Inflammatory macrophage treated with lipopolysaccharide for 1 hour (primary cell): ENCODE measurements at regions not wholly inside any gene's neighbourhood (a gene's known extent, or its start where the extent isn't known, plus 50 kb on each side); places are given as distances from the start of the nearest gene placed in this dataset.
A peak's percentile ranks its signal among the peaks of the same experiment; 100 is the strongest.

Experiments
- DNase-seq, 2 donors: peaks; one replicate each; pipeline ENCODE4 v3.0.0-alpha.2; 2020 to 2022

DNA sequence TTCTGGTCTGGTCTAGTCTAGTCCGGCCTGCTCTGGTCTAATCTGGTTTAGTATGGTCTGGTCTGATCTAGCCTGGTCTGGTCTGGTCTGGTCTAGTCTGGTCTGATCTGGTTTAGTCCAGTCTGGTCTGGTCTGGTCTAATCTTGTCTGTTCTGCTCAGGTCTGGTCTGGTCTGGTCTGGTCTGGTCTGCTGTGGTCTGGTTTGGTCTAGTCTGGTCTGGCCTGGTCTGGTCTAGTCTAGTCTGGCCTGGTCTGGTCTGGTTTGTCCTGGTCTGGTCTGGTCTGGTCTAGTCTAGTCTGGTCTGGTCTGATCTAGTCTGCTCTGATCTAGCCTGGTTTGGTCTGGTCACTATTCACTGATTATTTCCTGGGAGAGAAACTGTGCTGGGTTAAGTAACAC lies 84.1 kb upstream of the PRR23E start:
- no peak for DNase-seq

DNA sequence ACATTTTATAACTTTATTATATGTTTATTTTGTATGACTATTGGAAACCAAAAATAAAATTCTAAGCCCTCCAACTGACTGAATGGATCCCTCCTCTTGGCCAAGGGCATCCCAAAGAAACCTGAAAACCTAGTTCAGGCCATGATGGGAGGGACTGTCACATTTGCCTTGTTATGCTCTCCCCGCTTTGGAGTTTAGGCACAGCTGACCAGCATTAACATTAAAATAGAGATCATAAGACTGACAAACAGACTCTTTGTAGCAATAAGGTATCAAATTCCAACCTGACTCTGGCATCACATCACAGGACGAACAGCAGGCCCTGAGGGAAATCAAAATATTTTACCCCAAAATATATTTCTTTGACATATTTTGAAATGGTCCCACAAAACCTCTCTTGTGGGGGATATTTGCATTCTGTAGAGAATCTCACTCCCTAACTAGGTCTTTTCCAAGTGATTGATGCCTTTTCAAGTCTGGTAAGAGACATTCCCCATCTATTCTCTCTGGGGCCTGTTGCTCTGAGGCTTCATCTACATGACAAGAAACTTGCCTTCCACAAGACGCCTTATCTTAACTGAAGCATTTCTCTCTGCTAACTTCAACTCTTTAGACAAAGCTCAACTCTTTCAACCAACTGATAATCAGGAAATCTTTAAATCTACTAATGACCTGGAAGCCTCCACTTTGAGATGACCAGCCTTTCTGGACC lies 81.8 kb upstream of the PRR23E start:
- DNase-seq: no peak

DNA sequence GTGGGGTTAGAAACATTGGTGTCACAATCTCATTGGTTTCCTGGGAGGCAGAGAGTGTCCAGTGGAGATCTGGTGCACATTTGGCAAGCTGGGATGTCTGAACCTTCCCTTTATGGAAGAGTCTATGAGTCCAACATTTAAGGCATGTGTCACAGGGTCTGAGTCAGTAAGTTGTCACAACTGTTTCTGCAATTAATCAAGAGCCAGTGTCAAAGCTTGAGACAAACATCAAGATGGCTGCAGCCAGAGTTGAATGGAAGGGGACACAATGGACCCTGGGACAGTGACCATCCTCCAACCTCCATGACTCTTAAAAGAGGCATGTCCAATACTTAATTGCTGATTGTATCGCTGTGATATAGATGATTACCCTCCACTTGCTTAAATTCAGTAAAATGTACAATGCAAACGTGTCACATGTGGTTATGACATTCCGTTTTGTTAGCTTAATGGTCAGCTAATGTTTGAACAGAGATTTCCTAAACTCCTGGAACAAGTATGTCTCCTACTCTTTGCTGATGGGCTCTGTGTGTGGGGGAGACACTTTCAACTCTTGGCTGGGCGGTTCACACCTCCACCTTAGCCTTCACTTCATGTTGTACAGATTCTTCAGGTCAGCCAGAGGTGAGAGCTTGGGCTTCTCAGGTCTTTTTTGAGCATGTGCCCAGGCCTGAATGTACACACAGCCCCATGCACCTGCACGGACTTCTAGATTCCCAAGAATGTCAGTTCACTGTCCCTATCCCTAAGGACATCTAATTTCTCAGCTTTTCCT lies 79.9 kb upstream of the PRR23E start:
- DNase-seq: no peak

DNA sequence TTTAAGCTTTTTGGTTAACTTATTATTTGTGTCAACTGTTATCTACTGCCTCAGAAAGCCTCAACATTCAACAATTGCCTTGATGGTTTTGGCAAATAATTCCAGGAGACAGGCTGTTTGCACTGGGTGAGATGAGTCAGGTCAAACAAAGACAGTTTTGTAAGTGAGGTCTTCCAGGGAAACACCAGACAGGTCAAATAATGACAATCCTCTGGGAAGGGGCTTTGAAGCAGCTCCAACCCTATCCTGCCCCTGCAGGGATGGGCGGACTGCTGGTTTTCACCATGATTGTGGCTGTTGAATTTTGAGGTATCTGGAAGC lies 79.4 kb upstream of the PRR23E start:
- DNase-seq: no peak

DNA sequence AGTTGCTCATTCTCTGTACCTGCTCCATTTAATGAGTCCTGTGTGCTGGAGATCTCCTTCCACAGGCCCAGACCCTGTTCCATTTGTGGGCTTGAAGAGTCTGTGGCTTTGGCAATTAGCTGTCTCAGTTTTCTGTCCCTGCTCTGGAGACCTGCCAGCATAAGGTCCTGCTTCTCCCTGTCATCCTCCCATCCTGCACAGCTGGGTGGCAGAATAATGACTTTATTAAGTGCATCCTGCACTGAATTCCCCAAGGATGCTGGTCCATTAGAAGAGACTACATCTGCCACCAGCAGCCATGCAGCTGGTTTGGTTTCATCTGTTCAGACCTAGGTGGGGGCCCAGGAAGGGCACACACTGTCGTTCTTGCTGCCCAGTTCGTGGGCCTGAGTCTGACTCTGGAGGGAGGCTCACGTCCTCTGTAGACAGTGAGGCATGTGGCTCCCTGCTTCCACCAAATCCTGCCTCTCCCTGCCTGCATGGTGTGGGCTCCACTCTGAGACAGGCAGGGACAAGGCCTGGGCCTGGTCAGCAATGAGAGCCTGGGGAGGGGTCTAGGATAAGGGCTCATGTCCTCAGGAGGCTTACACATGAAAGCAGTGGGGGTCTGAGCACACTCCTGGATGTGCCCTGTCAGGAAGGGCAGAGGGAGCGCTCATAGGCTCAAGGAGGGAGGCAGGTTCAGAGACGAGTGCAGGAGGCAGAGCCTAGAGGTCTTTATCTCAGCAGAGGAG lies 78.4 kb upstream of the PRR23E start:
- DNase-seq: no peak

DNA sequence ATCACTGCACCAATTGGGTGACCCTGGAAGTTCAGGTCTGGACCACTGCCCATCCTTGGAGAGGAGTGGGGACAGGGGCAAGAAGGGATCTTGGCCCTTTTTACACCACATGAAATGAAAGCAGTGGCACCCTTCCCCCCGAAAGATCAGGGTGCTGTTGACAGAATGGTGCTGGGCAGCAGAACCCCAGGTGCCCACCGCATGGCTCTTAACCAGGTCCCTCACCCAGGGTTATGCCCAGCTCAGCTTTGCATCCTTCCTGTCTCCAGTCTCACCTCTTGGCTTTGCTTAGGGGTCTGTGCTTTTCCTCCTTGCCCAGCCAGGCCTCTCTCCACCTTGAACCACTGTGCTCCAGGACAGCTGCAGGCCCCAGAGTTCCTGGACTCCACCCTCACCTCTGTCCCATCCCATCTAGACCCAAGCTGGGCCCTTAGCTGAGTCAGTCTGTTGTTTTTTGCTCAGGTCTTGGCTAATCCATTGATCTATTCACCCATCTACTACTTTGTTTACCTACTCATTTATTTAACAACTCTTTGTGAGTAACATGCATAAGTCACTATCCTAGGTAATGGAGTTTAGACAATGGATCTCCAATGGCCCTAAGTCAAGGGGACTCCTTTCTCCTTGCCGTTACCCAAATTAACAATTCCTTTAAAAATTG lies 77.1 kb upstream of the PRR23E start:
- DNase-seq: no peak

DNA sequence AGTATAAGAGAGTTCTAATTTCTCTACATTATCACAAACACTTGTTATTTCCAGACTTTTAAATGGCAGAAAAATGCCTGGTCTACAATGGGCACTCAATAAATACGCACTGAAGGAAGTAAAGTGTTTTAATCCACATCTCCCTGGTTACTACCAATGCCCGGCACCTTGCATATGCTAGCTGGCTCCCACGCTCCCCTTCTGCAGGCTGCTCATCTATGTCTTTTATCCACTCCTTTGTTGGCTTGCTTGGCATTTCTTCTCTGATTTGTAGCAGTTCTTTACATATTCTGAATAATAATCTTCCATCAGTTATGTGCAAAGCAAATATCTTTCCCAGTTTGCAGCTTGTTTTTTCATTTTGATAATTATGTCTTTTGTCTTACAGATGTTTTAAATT lies 74.6 kb upstream of the PRR23E start:
- DNase-seq: no peak

DNA sequence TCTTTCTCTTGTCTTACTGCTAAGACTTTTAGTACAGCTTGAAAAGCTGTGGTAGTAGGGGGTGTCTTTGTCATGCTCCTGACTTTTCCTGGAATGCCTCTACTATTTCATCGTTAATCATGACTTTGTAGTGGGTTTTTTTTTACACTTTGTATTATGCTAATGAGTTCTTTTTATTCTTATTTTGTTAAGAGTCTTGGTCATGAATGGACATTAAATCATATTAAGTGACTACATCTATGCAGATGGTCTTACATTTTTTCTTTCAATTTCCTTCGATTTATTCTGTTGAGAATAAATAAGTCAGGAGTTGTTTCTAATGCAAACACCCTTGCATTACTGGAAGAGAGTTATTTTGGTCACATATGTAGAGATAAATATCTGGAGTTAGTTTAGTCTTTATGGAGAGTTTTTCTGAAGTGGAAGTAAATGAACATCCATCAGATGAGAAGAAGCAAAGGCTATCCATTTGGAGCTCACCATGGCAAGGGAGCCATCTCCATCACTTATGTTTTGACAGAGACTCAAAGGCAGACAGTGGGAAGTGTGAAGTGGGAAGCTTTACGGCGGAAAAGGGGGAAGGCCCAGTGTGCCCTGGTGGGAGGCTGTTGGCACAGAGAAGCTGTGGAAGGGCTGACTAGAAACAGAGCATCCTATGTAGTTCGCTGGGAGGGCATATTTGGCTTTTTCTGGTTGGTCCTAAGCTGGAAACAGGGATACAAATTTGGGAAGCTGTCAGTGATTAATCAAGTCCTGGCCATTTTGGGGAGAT lies 73.1 kb upstream of the PRR23E start:
- DNase-seq: no peak

DNA sequence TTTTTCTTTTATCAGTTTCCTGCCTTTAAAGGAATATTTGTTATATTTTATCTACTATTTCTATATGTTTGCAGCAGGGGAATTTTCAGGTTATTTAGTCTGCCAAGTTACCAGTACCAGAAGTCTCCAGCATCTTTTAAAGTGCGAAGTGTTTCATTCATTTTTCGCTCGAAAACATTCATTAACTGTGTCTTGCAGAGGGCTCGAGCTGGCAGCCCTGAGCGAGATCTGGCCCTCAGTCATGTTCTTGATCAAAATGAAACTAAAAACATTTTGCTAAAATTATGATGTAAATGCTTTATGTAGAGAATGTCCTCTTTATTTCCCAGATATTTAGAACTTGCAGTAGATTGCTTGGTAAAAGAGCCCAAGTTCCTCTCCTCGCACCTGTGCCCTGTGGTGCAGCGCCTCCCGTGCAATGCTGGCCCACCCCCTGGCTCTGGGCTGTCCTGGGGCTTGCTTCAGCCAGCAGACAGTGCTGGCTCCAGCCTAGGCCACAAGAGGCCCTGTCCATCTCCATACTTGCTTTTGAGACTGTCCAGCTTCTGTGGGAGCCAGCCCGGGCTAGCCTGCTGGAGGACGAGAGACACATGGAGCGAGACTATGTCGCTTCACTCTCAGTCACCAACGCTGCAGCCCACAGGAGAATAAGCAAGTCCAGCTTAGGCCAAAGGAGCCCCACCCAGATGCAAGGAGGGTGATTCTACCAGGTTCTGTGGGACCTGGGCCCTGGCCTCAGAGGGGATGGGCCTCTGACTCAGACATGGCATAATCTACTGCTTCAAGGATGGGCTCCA lies 71.9 kb upstream of the PRR23E start:
- no peak for DNase-seq

DNA sequence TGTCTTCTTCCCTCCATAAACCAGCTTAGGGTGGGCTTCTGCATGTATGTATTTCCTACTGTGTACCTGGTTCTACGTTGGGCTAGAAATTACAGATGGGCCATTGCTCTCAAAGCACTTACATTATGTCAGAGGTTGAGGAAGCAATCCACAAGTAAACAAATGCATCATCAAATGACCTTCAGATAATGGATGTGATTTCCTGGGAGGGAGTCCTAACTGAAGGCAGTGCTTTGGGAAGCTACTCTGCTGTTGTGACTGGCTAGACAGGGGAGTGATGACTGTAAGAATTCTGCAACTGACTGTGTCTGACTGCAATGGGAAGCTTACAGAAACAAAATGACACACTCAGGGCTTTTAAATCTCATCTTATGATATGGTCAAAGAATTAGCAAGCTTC lies 71.0 kb upstream of the PRR23E start:
- no peak for DNase-seq

DNA sequence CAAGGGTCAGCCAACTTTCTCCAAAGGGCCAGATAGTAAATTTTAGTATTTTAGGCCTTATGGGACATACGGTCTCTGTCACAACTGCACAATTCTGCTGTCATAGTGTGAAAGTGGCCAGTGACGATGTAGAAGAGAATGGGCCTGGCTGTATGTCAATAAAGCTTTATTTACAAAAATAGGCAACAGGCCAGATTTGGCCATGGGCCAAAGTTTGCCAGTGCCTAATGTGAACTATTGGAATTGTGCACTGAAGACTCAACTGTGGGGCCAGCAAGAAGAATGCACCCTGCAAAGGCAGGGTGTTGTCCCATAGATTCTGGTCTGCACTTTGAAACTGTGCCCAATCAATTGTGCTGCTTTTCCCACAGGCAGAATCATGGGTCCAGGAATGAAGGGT lies 69.4 kb upstream of the PRR23E start:
- no peak for DNase-seq

DNA sequence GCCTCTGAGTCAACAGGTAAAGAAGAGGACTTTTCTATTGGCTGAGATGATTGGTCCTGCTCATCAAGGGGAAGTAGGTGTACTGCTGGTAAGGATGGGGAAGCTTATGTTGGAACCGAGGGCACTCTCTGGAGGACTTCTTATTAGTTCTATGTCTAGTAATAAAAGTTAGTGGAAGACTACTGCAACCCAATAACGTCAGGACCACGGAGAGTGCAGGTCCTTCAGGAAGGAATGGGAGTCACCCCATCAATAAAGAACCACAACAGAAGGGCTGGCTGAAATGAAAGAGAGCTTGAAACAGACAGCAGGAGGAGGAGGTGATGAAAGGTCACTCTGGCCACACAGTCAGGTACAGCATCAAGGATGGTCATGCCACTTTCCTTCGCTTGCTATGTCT lies 68.8 kb upstream of the PRR23E start:
- no peak for DNase-seq

DNA sequence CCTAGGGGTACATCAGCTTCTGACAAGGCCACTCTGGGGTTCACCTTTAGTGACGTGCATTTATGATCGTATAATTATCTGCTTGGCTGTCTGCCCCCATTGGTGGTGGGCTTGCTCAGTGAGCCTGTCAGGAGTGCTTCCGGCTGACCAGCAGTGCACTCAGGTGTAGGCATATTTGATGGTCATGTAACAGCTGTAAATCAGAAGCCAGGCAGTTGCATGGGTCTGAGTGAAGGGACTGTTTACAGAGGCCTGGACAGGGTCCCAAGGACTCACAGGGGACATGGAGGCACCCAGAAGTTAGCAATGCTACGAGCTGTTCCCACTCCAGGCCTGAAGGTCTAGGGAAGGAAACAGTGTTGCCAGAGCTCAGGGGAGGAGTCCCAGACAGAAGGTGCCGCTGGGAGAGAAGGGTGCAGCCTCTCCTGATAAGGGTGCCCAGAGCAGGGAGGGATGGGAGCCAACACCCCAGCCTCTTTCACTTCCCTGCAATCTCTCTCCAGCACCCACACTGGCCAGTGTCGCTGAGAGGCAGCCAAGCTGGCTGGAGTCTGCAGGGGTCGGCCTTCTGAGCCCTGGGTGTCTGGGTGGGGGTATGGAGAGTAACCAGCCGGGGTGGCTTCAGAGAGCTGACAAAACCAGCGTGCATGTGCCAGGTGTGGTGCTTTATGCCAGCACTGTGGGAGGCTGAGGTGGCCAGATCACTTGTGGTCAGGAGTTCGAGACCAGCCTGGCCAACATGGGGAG lies 61.3 kb upstream of the PRR23E start:
- no peak for DNase-seq

DNA sequence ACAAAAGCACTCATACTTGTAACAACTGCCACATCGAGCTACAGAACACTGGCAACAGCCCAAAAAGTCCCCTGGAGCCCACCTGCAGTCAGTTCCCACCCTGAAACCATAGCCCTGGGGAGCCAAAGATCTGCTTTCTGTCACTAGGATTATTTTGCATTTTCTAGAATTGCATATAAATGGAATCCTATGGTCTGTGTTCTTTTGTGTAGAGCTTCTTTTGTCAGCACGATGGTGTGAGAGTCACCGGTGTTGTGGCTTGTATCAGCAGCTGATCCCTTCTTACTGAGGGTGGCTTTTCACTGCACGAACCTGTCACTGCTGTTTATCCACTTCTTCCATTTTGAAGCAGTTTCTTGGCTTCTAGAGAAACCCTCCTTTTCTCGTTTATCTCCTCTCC lies 60.1 kb upstream of the PRR23E start:
- no peak for DNase-seq

DNA sequence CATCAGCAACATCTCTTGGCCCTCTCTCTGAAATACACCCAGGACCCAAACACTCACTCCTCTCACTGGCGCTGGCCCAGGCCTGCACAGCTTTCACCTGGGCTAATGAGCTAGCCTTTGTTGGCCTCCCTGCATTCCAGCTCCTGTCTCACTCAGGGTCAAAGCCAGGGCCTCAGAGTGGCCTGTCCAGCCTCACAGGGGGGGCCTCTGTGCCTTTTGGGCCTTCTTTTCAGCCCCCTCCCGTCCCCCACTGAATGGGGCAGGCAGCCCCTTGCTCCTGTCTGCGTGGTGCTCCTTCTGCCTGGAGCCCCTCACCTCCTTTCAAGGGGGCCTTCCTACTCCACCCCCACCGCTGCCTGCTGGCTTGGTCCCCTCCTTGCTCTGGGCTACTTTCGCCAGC lies 59.0 kb upstream of the PRR23E start:
- DNase-seq: no peak

DNA sequence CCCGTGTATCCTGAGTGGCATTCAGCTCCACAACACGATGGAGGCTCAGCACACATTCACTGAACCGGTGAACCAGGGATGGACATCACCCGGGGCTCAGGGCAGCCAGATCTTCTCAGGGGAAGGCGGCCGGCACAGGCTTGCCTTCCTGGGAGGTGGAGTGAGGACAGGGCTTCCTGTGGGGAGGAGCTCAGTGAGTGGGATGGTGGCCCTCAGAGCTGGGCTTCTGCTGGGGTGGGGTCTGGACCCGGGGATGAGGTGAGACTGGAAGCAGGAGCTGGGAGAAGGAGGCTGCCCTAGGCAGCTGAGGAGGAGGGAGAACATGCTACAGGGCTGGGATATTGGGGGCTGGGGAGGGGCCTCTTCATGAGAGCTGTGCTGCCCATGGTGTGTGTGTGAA lies 58.5 kb upstream of the PRR23E start:
- no peak for DNase-seq

DNA sequence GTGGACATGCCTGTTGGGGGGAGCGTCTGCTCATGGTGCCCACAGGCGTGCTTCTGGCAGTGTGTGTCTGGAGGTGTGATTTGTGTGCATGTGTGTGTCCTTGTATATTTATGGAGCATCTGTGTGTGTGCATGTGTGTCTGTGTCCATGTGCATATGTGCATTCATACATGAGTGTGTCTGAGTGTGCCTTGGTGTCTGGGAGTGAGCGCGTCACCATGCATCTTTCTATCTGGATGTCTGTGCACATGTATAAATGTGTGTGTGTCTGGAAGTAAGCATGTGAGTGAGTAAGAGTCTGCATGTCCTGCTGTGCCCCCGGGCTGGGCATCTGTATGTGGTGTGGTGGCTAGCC lies 58.1 kb upstream of the PRR23E start:
- no peak for DNase-seq

DNA sequence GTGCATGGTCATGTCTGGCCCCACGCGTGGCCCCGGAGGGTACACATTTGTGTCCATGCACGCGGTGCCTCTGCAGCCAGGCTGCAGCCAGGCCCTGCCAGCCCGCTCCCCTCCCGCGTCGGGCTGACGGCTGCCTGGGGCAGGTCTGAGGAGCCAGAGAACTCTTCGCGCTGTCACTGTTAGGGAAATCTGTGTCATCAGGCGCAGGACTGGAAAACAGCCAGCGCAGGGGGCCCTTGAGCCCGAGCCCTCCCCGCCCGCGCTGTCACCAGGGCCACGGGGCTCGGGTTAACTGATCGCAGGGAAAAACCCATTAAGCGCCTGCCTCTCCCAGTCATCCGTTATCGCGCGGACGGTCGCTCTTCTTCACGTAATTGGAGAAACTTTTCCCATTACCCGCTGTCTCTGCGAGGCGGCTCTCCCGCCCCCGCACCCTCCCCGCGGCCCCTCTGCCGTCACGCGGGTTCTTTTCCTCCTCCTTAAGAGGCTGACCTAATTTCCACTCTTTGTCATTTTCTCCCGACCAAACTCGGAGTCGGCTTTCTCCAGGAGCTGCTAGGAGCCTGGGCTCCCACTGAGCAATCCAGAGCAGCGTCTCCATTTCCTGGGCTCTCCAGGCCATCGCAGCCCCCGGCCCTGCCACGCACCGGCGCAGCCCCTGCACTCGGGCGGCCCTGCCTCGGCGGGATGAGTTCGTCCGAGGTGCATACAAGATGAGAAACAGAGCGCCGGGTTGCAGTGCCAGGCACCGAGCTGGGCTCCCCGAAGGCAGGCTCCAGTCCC lies 57.5 kb upstream of the PRR23E start:
- peak; percentile 33 to 67 for DNase-seq

DNA sequence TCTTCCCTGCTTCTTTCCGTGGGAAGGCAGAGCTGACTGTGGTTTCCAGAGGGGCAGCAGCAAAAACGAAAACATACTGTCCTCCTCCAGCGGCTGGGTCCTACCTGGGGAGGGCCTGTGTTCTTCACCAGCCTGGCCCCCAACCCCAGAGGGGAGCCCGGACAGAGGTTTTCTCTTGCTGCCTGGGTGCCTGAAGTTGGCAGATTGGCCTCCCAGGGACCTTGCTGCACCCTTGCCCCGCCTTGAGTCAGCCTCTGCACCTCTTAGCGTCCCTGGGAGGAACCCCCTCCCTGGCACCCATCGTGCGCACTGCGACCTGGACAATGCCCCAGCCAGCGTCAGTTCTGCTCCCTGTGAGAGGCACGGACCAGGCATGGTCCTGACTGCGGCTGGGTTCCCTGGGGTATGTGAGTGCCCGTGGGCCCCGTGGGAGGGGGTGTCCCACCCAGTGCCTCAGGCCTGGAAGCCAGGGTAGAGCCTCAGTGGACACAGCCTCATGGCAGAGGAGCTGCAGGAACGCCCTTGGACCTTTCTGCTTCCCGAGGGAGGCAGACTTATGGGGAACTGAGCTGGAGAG lies 56.8 kb upstream of the PRR23E start:
- DNase-seq: no peak

DNA sequence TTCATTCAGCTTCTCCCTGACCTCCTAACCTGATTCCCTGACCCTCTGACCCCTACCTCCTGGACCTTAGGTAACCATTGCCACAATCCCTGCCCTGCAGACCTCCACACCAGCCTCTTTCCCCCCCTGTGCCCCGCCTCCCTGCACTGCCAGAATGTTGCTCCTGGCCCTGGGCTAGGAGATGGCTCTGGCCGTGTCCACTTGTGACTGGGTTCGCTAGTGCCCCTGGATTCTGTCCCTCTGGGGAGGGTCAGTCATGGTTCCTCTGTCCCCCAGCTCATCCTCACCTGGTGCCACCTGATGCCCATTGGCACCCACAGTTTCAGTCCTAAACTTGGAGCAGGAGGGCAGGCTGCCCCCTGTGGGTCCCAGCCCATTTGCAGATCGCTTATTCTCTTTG lies 56.2 kb upstream of the PRR23E start:
- no peak for DNase-seq
